ENCODE measurements at regions not wholly inside any gene's neighbourhood (a gene's known extent, or its start where the extent isn't known, plus 50 kb on each side); places are given as distances from the start of the nearest gene placed in this dataset.

DNA sequence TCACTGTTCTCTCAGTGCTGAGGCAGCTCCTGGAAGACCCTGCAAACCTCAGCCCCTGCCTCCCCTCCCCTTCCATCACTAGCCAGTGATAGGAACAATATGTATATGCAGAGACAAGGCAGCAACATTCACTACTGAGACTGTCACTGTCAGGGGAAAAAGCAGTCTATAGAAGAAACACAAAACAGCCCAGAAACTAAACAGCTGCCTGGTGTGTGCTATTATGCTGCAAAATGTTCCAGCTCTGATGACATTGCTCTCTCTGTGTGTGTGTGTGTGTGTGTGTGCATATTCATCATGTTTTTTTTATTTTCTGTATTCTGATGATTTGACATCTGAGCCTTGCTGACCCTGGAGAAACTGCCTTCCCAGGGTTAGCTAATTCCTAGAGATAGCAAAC lies 147.2 kb downstream of the SPATA18 start:
- Histone ChIP-seq H3K9me2 (ENCODE audit: low read depth, low read length) (no peaks in the 10 kb centered on the region), H3K9ac (ENCODE audit: low read length) (no peak overlapping the region), H3K27me3 (ENCODE audit: insufficient read depth, low read length) (no peaks in the 10 kb centered on the region), H4K20me1 (ENCODE audit: insufficient read depth, low read length) (no peaks in the 10 kb centered on the region), H3K4me1 (ENCODE audit: insufficient read depth, low read length, severe bottlenecking) (no peaks in the 10 kb centered on the region), H3K79me2 (ENCODE audit: insufficient read depth, low read length) (no peaks in the 10 kb centered on the region), H3K36me3 (ENCODE audit: insufficient read depth, low read length) (no peaks in the 10 kb centered on the region), H3K4me3 (ENCODE audit: low read depth, low read length, poor library complexity, severe bottlenecking) (no peak overlapping the region), H2AFZ (ENCODE audit: low read length) (no peak overlapping the region), H3F3A (ENCODE audit: insufficient read depth, low read length) (no peaks in the 10 kb centered on the region), H3K4me2 (ENCODE audit: low read length) (no peak overlapping the region), H3K9me3 (ENCODE audit: low read length) (no peaks in the 10 kb centered on the region), H3K27ac (ENCODE audit: low read depth, low read length, poor library complexity, severe bottlenecking) (no peak overlapping the region)
- no peak for TF ChIP-seq EZH2 (IDR thresholded peaks at IDR 0.05; ENCODE audit: borderline replicate concordance, low read length)
- TF ChIP-seq, protein P1, sequence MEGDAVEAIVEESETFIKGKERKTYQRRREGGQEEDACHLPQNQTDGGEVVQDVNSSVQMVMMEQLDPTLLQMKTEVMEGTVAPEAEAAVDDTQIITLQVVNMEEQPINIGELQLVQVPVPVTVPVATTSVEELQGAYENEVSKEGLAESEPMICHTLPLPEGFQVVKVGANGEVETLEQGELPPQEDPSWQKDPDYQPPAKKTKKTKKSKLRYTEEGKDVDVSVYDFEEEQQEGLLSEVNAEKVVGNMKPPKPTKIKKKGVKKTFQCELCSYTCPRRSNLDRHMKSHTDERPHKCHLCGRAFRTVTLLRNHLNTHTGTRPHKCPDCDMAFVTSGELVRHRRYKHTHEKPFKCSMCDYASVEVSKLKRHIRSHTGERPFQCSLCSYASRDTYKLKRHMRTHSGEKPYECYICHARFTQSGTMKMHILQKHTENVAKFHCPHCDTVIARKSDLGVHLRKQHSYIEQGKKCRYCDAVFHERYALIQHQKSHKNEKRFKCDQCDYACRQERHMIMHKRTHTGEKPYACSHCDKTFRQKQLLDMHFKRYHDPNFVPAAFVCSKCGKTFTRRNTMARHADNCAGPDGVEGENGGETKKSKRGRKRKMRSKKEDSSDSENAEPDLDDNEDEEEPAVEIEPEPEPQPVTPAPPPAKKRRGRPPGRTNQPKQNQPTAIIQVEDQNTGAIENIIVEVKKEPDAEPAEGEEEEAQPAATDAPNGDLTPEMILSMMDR (IDR thresholded peaks at IDR 0.05; ENCODE audit: low read length), result no peak

DNA sequence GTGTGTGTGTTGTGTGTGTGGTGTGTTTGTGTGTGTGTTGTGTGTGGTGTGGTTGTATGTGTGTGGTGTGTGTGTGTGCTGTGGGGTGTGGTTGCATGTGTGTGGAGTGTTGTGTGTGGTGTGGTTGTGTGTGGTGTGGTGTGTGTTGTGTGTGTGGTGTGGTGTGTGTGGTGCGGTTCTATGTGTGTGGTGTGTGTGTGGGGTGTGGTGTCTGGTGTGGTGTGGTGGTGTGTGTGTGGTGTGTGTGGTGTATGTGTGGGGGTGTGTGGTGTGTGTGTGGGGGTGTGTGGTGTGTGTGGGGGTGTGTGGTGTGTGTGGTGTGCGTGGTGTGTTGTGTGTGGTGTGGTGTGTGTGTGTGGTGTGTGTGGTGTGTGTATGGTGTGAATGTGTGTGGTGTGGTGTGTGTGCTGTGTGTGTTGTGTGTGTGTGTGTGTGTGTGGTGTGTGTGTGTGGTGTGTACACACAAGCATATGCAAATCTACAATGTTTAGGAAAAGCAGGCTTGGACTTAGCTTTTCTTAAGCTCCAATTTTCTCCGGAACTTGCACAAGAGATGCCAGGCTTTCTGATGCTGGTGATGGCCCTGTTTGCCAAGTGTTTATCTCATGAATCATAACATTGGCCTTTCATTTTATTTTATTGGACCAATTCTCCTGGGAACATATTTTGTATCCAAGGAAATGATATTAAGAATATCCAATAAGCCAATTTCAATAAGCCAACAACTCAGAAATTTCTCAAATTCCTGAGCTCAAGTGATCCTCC lies 148.7 kb downstream of the SPATA18 start:
- Histone ChIP-seq H3K36me3 (ENCODE audit: insufficient read depth, low read length) (no peaks in the 10 kb centered on the region), H3F3A (ENCODE audit: insufficient read depth, low read length) (no peaks in the 10 kb centered on the region), H3K79me2 (ENCODE audit: insufficient read depth, low read length) (no peaks in the 10 kb centered on the region), H3K4me2 (ENCODE audit: low read length) (no peak overlapping the region), H3K4me3 (ENCODE audit: low read depth, low read length, poor library complexity, severe bottlenecking) (no peak overlapping the region), H3K9ac (ENCODE audit: low read length) (no peak overlapping the region), H3K4me1 (ENCODE audit: insufficient read depth, low read length, severe bottlenecking) (no peaks in the 10 kb centered on the region), H3K27ac (ENCODE audit: low read depth, low read length, poor library complexity, severe bottlenecking) (no peak overlapping the region), H4K20me1 (ENCODE audit: insufficient read depth, low read length) (no peaks in the 10 kb centered on the region), H2AFZ (ENCODE audit: low read length) (no peak overlapping the region), H3K9me2 (ENCODE audit: low read depth, low read length) (no peaks in the 10 kb centered on the region), H3K27me3 (ENCODE audit: insufficient read depth, low read length) (no peaks in the 10 kb centered on the region), H3K9me3 (ENCODE audit: low read length) (no peaks in the 10 kb centered on the region)
- no peak for TF ChIP-seq EZH2 (IDR thresholded peaks at IDR 0.05; ENCODE audit: borderline replicate concordance, low read length)
- TF ChIP-seq, protein P1 (IDR thresholded peaks at IDR 0.05; ENCODE audit: low read length), result no peak

DNA sequence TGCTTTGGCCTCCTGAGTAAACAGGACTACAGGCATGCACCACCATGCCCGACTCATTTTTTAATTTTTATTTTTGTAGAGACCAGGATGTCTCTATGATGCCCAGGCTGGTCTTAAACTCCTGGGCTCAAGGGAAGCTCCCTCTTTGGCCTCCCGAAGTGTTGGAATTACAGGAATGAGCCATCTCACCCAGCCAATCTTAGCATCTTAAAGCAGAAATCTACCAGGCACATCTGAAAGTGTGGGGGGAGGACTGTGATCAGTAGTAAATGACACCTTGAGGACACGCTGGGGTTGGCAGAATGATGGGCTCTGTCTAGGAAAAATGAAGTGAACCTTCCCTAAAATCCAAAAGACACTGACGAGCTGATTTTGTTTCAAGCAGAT lies 149.2 kb downstream of the SPATA18 start:
- Histone ChIP-seq H3K27ac (ENCODE audit: low read depth, low read length, poor library complexity, severe bottlenecking) (no peak overlapping the region), H3K4me1 (ENCODE audit: insufficient read depth, low read length, severe bottlenecking) (no peaks in the 10 kb centered on the region), H3K36me3 (ENCODE audit: insufficient read depth, low read length) (no peaks in the 10 kb centered on the region), H3K9me2 (ENCODE audit: low read depth, low read length) (no peaks in the 10 kb centered on the region), H3K4me3 (ENCODE audit: low read depth, low read length, poor library complexity, severe bottlenecking) (no peak overlapping the region), H3K4me2 (ENCODE audit: low read length) (no peak overlapping the region), H2AFZ (ENCODE audit: low read length) (no peak overlapping the region), H3K9ac (ENCODE audit: low read length) (no peak overlapping the region), H4K20me1 (ENCODE audit: insufficient read depth, low read length) (no peaks in the 10 kb centered on the region), H3K79me2 (ENCODE audit: insufficient read depth, low read length) (no peaks in the 10 kb centered on the region), H3F3A (ENCODE audit: insufficient read depth, low read length) (no peaks in the 10 kb centered on the region), H3K27me3 (ENCODE audit: insufficient read depth, low read length) (no peaks in the 10 kb centered on the region), H3K9me3 (ENCODE audit: low read length) (no peaks in the 10 kb centered on the region)
- TF ChIP-seq, protein P1 (IDR thresholded peaks at IDR 0.05; ENCODE audit: low read length), result no peak
